ENCODE measurements at regions not wholly inside any gene's neighbourhood (a gene's known extent, or its start where the extent isn't known, plus 50 kb on each side); places are given as distances from the start of the nearest gene placed in this dataset.
A peak's percentile ranks its signal among the peaks of the same experiment; 100 is the strongest.

DNA sequence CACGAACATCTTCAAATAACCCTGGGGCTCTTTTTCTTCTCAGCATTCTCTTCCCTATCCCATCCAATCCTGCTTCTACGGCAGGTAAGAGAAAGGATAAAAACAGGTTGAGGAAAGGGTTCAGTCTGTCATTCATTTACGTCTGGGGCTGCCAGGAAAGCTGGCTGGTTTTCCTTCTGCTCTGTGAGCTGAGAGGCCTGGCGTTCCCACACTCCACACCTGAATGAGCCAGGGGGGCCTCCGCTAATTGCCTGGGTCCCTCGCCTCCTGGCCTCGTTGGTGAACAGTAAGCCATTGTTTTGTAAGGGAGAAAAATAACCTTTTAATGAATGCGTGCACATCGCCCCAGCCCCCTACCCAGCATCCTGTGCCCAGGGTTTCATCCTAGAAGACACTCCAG is 70.8 kb upstream of the SIM2 start:
- no peak for DNase-seq (ENCODE audit: low read depth in 2 of 2)

DNA sequence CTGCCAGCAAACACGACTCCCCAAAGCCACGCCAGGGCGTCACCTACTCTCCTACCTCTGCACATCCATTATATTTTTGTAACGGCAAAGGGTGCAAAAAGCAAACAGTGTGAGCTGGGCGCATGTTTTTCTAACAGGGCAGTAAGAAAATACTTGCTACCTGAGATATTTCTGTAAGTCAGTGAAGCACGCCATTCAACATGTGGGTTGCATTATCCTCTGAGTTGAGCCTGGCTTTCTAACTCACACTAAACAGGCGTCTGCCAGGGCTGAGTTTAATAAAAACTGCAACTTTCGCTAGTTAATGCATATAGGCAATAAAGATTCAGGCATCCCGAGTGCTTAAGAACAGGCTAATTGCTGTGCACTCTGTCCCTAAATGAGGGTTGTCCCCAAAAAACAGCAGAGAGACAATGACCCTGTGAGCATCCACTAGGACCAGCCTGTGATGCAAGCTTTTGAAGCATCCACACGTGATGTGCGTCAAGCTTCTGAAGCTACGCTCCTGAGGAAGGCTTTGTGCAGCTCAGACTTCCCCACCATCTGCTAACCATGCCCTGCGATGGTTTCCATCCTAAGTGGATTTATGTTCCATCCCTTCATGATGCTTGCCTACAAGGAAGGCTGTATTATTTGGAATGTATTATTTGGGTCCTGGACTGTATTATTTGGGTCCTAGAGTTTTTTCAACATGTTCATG is 70.0 kb upstream of the SIM2 start:
- DNase-seq (ENCODE audit: low read depth in 2 of 2) = no peak

DNA sequence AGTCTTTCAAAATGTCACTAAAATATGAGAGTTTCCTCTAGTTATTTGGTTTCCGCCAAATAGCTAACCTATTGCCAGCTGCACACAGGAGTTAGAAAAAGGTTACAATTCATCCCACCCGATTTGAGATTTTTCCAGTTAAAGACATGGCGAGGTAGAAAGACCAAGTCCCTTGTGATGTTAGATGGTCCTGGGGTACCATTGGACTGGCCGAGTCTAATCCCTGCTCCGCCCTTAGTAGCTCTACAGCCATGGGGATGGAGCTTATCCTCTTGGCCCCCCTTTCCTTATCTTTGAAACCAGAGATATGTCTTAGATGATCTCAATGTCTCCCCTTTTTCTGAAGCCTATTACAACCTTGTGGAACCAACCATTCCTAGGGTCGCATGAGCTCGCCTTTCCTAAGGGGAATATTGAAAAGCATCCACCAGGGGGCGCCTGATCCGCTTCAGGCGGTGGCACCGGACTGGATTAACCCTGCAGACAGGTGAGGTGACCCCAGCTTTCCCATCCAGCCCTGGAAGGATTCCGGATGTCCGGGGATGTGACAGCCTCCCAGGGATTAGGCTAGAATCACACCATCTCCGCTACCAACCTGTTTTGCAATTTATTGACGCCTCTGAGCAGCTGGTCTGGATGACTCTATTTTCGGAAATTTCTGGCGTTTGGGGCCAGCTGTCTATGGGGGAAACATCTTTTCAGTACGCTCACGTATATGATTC is 68.3 kb upstream of the SIM2 start:
- DNase-seq (ENCODE audit: low read depth in 2 of 2) = peak; percentile 55 to 64

DNA sequence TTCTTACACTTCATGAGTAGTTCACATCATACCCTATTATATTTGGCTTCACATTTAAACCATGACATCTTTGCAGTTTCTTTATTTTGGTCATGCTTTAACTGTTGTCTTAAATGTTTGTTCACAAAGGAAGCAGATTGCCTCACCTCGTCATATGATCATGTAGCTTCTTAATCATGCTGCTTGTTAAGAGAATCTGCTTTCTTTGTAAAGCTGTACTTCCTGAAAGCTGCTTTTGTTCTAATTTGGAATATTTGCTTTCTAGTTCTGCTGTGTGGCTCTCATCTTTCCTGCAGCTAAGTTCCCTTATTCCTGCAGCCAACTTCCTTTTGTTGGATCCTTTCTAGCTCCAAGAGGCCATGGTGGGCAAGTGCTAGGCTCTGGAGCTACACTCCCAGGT is 62.9 kb upstream of the SIM2 start:
- no peak for DNase-seq (ENCODE audit: low read depth in 2 of 2)

DNA sequence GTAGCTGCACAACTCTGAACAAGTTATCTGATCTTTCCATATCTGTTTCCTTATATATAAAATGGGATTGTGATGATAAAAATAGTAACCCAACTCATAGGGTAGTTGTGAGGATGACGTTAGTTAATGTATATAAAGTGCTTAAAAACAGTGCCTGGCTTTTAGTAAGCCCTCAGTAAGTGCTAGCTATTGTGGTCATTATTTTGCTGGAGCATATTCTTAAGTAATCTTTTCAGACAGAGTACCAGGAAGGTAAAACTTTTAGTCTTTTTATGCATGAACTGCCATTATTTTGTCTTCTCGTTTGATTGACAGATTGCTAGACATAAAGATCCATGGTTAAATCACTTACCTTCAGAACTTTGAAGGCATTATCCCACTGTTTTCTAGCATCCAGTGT is 62.5 kb upstream of the SIM2 start:
- no peak for DNase-seq (ENCODE audit: low read depth in 2 of 2)

DNA sequence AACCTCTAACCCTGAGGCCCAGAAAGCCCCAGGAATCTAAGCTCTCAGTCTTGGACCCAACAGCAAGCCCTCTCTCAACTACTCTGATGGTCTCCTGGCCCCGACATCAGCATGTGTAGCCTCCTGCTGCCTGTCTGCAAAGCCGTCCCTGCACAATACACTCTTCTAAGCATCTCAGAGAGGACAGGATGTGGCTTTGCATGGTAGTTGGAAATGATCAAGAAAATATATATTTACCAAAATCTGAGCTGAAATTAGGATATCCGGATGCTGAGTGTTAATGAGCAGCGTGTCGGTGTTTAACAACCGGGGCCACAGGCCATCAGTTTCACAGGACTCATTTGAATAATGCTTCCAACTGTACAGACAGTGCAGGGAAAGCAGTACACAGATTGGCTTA is 59.1 kb upstream of the SIM2 start:
- DNase-seq (ENCODE audit: low read depth in 2 of 2) = no peak

DNA sequence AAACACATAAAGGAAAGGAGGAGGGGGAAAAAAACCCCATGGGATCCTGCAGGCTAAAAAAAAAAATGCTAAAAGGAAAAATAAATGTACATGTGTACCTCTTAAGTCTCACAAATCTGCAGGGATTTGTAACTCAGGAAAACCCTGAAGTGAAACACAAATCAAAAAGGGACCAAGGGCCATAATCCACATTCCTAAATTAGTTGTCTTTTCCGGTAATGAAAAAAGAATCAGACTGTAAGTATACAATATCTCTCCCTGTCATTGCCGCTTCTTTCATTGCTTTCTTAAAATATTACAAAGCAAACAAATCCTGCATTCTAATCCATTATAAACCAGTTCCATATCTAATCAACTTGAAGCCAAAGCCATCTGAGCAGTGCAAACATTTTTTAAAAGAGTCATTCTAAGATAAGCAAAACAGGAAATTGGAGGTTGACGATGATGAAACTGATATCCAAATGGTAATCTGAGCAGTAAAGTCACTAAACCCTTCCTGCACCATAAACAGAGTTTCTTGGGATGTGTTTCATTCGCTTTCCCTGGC is 58.7 kb upstream of the SIM2 start:
- DNase-seq (ENCODE audit: low read depth in 2 of 2) = no peak

DNA sequence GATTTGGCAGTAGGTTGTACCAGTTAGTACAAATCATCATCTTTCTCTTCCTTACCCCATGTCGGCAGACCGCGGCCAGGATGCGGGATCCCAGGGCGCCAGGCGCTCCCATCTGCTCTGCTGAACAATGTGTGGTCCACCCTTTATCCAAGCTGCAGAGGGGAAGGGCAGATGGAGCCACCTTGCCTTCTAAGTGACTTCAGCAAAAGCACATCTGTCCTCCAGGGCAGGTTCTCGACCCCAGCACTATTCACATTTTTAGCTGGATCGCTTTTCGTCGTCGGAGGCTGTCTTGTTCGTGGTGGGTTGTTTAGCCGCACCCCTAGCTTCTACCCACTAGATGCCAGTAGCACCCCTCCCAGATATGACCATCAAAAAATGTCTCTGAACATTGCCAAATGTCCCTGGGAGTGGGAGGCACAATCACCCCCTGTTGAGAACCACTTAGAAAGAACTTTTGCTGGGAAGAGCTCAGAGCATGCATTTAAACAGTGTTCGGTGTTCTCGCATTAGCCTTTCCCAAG is 58.1 kb upstream of the SIM2 start:
- DNase-seq (ENCODE audit: low read depth in 2 of 2) = no peak

DNA sequence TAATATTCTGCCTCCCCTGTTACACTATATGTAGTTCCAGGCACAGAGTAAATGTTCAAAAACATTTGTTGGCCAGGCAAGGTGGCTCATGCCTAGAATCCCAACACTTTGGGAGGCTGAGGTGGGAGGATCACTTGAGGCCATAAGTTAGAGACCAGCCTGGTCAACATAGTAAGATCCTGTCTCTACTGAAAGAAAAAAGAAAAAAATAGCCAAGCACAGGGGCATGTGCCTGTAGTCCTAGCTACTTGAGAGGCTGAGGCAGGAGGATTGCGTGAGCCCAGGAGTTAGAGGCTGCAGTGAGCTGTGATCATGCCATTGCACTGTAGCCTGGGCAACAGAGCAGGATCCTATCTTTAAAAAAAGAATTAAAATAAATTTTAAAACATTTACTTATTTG is 57.6 kb upstream of the SIM2 start:
- DNase-seq (ENCODE audit: low read depth in 2 of 2) = no peak

DNA sequence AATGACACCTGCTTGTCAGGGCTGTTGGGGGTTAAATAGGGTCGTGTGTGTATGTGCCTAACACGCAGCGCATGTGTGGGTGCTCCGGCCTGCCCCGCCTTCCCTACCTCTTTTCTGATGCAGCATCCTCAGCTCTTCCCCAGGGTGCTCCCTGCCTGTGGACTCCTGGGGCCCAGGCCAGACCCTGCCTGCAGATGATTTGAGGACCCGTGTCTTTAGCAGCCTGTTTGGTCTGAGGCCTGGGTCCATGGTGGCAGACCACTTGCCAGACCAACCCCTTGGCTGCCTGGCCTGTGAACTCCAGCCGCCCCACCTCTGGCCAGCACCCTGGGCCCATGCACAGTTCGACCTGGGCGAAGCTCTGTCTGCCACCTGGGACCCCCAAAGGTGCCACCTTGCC is 57.0 kb upstream of the SIM2 start:
- DNase-seq (ENCODE audit: low read depth in 2 of 2) = no peak

DNA sequence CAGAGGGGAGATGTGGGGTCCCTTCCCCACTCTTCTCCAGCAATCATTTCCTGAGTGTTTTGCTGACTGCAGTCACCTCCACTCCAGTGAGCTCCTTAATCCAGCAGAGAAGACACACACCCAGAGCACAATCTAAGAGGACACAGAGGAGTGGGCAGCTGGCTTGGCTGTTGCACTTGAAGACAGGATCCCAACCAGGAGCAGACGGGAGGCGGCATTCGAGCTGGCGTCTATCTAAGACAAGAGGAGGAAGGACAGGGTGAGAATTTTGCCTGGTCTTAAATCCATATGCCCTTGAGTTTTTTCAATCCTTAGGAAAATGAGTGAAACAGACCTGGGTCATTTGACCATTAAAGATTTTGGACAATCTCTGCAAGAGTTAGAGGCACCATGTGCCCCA is 56.1 kb upstream of the SIM2 start:
- no peak for DNase-seq (ENCODE audit: low read depth in 2 of 2)

DNA sequence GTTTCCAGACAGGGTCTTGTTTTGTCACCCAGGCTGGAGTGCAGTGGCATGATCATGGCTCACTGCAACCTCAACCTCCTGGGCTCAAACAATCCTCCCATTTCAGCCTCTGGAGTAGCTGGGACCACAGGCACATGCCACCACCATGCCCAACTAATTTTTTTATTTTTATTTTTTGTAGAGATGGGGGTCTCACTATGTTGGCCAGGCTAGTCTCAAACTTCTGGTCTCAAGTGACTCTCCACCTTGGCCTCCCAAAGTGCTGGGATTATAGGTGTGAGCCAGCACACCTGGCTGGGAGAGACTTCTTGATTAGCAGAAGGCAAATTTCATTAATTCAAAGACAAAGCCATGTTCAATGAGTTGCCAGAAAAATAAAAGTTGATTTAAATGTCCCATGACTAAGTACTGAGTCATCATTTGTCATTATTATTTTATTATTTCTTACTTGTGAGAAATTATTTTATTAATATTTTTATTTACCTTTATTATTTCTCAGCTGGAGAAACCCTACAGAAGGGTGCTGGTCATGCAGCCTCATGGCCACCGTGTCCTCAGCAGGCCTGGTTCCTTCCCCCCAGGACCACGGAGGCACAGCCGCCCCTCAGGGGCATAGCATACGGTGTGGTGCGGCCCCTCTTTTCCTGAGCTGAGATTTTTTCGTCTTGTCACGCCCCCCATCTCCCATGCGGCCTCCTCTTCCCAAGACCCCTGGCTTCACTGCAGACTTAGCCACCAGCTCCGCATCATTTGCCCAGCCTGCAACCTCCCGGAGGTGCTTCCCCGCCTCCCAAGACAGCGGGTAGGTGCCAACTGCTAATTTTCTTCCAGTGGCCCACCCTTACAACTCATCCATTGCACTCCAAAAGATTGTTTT is 55.3 kb upstream of the SIM2 start:
- DNase-seq (ENCODE audit: low read depth in 2 of 2) = no peak

DNA sequence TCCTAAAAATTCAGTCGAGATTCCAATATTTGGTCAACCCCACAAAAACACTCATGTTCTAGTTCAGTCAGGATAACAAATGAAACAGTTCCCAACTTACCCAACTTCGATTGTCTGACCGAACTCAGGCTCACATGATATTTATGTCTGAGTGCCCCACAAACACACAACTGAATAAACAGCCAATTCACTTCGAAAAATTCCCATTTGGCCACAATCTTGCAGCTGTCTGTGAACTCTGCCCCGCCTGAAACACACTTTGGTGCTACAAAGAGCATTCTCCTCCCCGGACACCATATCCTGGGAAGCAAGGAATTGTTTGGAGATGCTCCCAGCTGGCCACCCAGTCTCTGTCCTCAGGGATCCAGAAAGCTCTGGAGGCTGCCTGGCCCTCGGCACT is 52.9 kb upstream of the SIM2 start:
- no peak for DNase-seq (ENCODE audit: low read depth in 2 of 2)

DNA sequence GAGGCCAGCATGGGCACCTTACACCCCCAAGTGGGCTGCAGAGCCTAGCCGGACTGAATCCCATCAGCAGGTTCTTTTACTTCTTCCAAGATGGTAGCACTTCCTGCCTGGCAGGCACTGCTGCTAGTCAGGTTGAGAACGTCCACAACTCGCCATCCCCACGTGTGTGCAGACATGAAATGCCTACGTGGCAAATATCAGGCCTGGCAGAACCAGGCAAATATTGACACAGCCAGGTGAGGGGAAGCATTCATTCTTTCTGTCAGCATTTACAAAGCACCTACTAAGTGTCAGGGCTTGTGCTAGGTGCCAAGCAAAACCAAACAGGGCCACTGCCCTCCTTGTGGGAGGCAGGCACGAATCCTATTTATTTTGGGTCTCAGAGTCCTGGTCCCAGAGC is 52.3 kb upstream of the SIM2 start:
- no peak for DNase-seq (ENCODE audit: low read depth in 2 of 2)

DNA sequence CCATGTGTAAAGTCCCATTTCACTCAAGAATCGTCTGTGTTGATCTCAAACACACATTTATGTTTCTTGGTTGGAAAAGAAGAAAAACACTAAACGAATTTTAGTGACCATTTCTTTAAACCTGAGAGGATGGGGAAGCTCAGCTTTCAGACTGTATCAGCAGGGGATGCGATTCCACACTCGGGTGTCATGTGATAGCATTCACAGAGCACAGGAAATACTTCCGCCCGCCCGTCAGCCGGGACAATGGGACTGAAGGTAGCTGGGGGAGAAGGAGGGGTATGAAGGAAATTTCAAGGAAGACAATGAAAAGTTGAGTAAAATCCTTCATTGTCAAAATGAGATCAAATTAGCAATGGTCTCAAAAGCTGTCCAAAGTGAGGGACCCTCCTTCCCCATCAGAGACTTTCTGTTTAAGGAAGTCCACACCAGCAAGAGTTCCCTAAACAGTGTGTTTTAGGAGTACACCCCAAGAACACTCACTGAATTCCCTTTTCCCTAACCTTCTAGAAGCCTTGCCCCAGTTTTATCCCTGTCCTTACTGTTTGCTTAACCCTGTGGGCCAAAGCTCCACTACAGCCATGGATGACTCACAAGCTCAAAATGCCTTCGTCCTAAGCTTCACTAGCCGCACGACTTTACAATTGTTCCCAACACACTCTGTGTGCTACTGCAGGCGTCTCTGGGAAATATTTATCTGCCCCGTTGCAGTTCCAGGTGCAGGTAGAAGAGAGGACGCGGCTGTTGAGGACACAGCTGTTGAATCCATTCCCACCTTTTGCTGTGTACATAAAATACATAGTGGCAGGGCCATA is 51.4 kb upstream of the SIM2 start:
- DNase-seq (ENCODE audit: low read depth in 2 of 2) = no peak
